Central memory CD4-positive, alpha-beta T cell (primary cell): ENCODE measurements at regions not wholly inside any gene's neighbourhood (a gene's known extent, or its start where the extent isn't known, plus 50 kb on each side); places are given as distances from the start of the nearest gene placed in this dataset.
A peak's percentile ranks its signal among the peaks of the same experiment; 100 is the strongest.

Experiments used
- DNase-seq: peaks from one replicate; pipeline ENCODE4 v3.0.0; 2022

GRCh38 chr19:28834996-28835395 is 378.0 kb downstream of the UQCRFS1 start:
- DNase-seq = no peak

- DNase-seq = no peak
These were observed 381.5 kb downstream of the UQCRFS1 start for GRCh38 chr19:28831462-28831861.

- no peak for DNase-seq
These were observed 383.2 kb downstream of the UQCRFS1 start for GRCh38 chr19:28829762-28830161.

GRCh38 chr19:28829359-28829758 is 383.6 kb downstream of the UQCRFS1 start:
- DNase-seq = no peak

GRCh38 chr19:28828276-28828870 is 384.6 kb downstream of the UQCRFS1 start:
- DNase-seq = no peak

- no peak for DNase-seq
These were observed 385.6 kb downstream of the UQCRFS1 start for GRCh38 chr19:28827382-28827781.

- DNase-seq = no peak
These were observed 389.5 kb downstream of the UQCRFS1 start for GRCh38 chr19:28823338-28823961.

- no peak for DNase-seq
These were observed 392.7 kb downstream of the UQCRFS1 start for GRCh38 chr19:28820289-28820688.

GRCh38 chr19:28815257-28815656 is 397.7 kb downstream of the UQCRFS1 start:
- no peak for DNase-seq

- DNase-seq = no peak
These were observed 418.6 kb downstream of the UQCRFS1 start for GRCh38 chr19:28794301-28794700.

- no peak for DNase-seq
These were observed 419.4 kb downstream of the UQCRFS1 start for GRCh38 chr19:28793391-28794168.

- DNase-seq = no peak
These were observed 427.0 kb downstream of the UQCRFS1 start for GRCh38 chr19:28785971-28786370.

- DNase-seq = no peak
These were observed 448.9 kb downstream of the UQCRFS1 start for GRCh38 chr19:28764066-28764465.

- no peak for DNase-seq
These were observed 466.5 kb downstream of the UQCRFS1 start for GRCh38 chr19:28746478-28746877.

- no peak for DNase-seq
These were observed 468.0 kb downstream of the UQCRFS1 start for GRCh38 chr19:28744943-28745342.

GRCh38 chr19:28744014-28744413 is 468.9 kb downstream of the UQCRFS1 start:
- DNase-seq = no peak

GRCh38 chr19:28737021-28737895 is 475.7 kb downstream of the UQCRFS1 start:
- peak; percentile 5 for DNase-seq

GRCh38 chr19:28736528-28736927 is 476.4 kb downstream of the UQCRFS1 start:
- no peak for DNase-seq

GRCh38 chr19:28731577-28731976 is 481.4 kb downstream of the UQCRFS1 start:
- DNase-seq = no peak

GRCh38 chr19:28730791-28731512 is 482.0 kb downstream of the UQCRFS1 start:
- DNase-seq = no peak

GRCh38 chr19:28727480-28728159 is 485.3 kb downstream of the UQCRFS1 start:
- peak; percentile 30 for DNase-seq
